ENCODE measurements at regions not wholly inside any gene's neighbourhood (a gene's known extent, or its start where the extent isn't known, plus 50 kb on each side); places are given as distances from the start of the nearest gene placed in this dataset.

DNA sequence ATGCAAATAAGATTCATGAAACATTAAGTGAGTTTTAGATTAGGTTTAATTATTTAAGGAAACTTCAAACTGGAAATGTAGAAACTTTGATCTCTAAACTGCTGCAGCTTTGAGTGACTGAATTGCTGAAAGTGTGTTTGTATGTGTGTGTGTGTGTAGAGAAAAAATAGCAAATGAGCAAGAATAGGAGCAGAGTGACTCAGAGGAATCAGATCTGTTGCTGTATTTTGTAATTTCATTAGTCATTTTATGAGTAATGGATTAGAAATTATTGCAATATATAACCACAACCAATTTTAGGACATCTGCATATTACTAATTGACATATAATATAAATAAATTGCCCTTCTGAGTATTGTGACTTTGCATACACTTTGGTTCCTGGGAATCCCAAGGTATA is 52.8 kb upstream of the SLC9A9 start:
- DNase-seq, result no peak

GRCh38 chr3:143902210-143902609 is 53.9 kb upstream of the SLC9A9 start:
- DNase-seq, result no peak

DNA sequence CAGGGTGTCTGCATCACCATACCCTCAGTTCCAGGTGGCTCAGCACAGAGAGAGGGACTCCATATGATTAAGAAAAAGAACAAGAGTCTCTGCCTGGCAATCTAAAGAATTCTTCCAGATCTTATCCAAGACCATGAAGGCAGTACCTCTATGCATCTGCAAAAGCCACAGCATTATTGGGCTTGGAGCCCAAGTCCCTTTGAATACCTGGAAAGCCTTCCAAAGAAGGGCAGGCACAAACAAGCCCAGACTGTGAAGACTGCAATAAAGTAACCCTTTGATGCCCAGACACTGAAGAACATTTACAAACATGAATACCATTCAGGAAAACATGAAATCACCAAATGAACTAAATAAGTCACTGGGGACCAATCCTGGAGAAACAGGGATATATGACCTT is 60.9 kb upstream of the DIPK2A start:
- no peak for DNase-seq

- DNase-seq, result no peak
Measured at GRCh38 chr3:143914257-143914656, 57.4 kb upstream of the DIPK2A start.

GRCh38 chr3:143918848-143919247 is 52.8 kb upstream of the DIPK2A start:
- DNase-seq, result no peak

DNA sequence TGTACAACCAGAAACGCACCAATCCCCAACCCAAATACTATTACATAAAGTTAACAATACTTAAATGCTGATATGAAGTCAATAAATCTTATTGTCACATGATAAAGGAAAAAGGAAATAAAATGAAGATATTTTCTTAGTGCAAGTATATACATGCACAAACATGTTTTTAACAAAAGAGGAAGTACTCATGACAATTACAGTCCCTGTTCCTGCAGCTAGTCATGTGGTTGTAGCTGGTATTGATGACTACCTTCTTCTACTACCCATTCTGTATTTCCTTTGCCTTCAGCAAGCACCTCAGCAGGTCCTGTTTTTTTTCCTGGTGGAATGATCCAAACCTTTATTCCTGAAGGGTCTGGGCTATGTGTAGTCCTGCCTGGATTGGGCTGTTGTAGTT is 50.4 kb upstream of the DIPK2A start:
- DNase-seq, result peak; percentile 17

All from GDM1 (cell line).